Esophagus squamous epithelium (tissue), 5 donors: ENCODE measurements at regions not wholly inside any gene's neighbourhood (a gene's known extent, or its start where the extent isn't known, plus 50 kb on each side); places are given as distances from the start of the nearest gene placed in this dataset.

Experiments used
- DNase-seq: peaks from one replicate; lab custom pipeline; 2025; lab: John Stamatoyannopoulos, UW
- H3K27ac ChIP-seq, 4 donors: fragments of 200-600 bp; sonication (generic); one replicate each; pipeline ENCODE4 v1.5.1; 2016 to 2019; ENCODE audit warnings: mild to moderate bottlenecking in 1 of 4
- H3K27me3 ChIP-seq, 4 donors: fragments of 200-600 bp; sonication (generic); 1 replicate in 3 of 4; 2 replicates in 1 of 4; pipeline versions ENCODE4 v1.5.1 to v1.6.0; 2017 to 2021; ENCODE audit warnings: antibody characterized with exemption in 1 of 4
- H3K36me3 ChIP-seq, 3 donors: fragments of 200-600 bp; sonication (generic); one replicate each; pipeline ENCODE4 v1.5.1; 2016 to 2019
- H3K4me1 ChIP-seq, 3 donors: fragments of 200-600 bp; sonication (generic); one replicate each; pipeline ENCODE4 v1.5.1; 2017 to 2019
- H3K4me3 ChIP-seq, 4 donors: fragments of 200-600 bp; sonication (generic); 1 replicate in 3 of 4; 2 replicates in 1 of 4; pipeline ENCODE4 v1.5.1; 2016 to 2019; ENCODE audit warnings: mild to moderate bottlenecking in 2 of 4, moderate library complexity in 1 of 4
- H3K9me3 ChIP-seq, 3 donors: fragments of 200-600 bp; sonication (generic); one replicate each; pipeline ENCODE4 v1.5.1; 2016 to 2019
- POLR2A ChIP-seq, 4 donors: fragments of 450-650 bp; IDR thresholded peaks; one replicate each; pipeline ENCODE4 v1.6.1; 2017; ENCODE audit warnings: antibody characterized with exemption in 4 of 4, mild to moderate bottlenecking in 4 of 4, moderate library complexity in 3 of 4
- WGBS, 2 donors: methylation state at CpG; one replicate each; pipeline ENCODE4 v1.1.5; 2018; 5-methylcytosine and 5-hydroxymethylcytosine counted together
- intact Hi-C: fragments of 100-400 bp; cut with DNase I; formaldehyde crosslinking; loops from one replicate; pipeline ENCODE4 v1.15.0; 2022
- TF ChIP-seq, protein P1 (sequence below), 6 experiments: fragments of 450-650 bp in 4 of 6; fragments of 200-600 bp in 2 of 6; sonication (generic) in 2 of 6; IDR thresholded peaks; one replicate each; pipeline ENCODE4 v1.5.1; 2016 to 2019; ENCODE audit warnings: antibody characterized with exemption in 6 of 6, mild to moderate bottlenecking in 4 of 6, moderate library complexity in 4 of 6
- donor health status: DM: yes; HTN: yes; CAD: no.

DNA sequence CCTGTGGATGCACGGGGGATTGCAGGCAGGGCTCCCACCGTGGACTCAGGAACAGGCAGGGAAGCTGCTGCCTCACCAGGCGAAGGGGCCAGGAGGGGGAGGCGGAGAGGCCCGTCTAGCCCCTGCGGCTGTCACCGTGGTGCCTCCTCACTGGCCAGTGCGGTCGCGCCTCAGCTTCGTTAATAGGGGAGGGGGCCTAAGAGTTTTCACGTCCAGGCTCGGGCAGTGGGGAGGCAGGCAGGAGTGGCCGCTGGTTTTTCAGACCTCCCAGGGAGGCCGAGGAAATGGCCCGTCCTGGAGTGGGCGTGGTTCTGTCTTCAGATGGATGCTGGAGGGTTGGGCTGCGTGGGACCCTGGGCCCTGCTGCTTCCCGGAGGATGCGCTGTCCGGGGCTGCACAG is 91.1 kb upstream of the B3GAT1 start:
- no peaks in the 10 kb centered on the region for H3K9me3 ChIP-seq
- DNase-seq, result no peak
- 44 to 59% methylated on average over 9 to 19 of the region's 21 CpGs for WGBS, 2 donors
- intact Hi-C loops, result no loop called here
- H3K27me3 ChIP-seq, result peaks cover 0 to 23% (median 0%) of the 10 kb centered on the region in 4 donors
- H3K4me3 ChIP-seq, result no peak overlapping the region
- TF ChIP-seq, protein P1, sequence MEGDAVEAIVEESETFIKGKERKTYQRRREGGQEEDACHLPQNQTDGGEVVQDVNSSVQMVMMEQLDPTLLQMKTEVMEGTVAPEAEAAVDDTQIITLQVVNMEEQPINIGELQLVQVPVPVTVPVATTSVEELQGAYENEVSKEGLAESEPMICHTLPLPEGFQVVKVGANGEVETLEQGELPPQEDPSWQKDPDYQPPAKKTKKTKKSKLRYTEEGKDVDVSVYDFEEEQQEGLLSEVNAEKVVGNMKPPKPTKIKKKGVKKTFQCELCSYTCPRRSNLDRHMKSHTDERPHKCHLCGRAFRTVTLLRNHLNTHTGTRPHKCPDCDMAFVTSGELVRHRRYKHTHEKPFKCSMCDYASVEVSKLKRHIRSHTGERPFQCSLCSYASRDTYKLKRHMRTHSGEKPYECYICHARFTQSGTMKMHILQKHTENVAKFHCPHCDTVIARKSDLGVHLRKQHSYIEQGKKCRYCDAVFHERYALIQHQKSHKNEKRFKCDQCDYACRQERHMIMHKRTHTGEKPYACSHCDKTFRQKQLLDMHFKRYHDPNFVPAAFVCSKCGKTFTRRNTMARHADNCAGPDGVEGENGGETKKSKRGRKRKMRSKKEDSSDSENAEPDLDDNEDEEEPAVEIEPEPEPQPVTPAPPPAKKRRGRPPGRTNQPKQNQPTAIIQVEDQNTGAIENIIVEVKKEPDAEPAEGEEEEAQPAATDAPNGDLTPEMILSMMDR (IDR thresholded peaks at IDR 0.05), result no peak
- TF ChIP-seq POLR2A (IDR thresholded peaks at IDR 0.05), result no peak
- H3K4me1 ChIP-seq, result no peaks in the 10 kb centered on the region
- no peak overlapping the region for H3K27ac ChIP-seq
- H3K36me3 ChIP-seq, result no peaks in the 10 kb centered on the region

DNA sequence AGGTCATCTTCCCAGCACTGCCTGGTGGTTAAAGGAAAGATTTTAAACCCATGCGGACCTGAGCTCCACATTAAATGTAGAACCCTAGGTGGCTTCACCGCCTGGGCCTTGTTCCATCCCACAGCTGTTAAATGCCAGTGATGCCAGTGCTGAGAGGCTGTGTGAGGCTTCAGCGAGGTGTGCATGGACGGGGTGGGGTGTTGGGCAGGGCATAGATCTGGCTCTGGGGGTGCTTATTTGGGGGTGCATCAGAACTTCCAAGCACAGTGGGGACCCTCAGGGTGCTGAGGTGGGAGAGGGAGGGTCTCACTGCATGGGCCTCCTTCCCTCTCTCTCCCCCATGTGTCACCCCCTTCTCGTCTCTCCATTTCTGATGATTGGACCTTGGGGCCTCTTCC is 90.1 kb upstream of the B3GAT1 start:
- no peaks in the 10 kb centered on the region for H3K4me1 ChIP-seq
- H3K27me3 ChIP-seq, result peaks cover 0 to 23% (median 0%) of the 10 kb centered on the region in 4 donors
- intact Hi-C loops, result no loop called here
- H3K9me3 ChIP-seq, result no peaks in the 10 kb centered on the region
- no peak for TF ChIP-seq POLR2A (IDR thresholded peaks at IDR 0.05)
- TF ChIP-seq, protein P1 (IDR thresholded peaks at IDR 0.05), result no peak
- no peak for DNase-seq
- H3K27ac ChIP-seq, result no peak overlapping the region
- 56% methylated on average over 4 of the region's 5 CpGs; no CpG with 5 or more reads in 1 of the 2 donors for WGBS, 2 donors
- H3K36me3 ChIP-seq, result no peaks in the 10 kb centered on the region
- H3K4me3 ChIP-seq, result no peak overlapping the region

DNA sequence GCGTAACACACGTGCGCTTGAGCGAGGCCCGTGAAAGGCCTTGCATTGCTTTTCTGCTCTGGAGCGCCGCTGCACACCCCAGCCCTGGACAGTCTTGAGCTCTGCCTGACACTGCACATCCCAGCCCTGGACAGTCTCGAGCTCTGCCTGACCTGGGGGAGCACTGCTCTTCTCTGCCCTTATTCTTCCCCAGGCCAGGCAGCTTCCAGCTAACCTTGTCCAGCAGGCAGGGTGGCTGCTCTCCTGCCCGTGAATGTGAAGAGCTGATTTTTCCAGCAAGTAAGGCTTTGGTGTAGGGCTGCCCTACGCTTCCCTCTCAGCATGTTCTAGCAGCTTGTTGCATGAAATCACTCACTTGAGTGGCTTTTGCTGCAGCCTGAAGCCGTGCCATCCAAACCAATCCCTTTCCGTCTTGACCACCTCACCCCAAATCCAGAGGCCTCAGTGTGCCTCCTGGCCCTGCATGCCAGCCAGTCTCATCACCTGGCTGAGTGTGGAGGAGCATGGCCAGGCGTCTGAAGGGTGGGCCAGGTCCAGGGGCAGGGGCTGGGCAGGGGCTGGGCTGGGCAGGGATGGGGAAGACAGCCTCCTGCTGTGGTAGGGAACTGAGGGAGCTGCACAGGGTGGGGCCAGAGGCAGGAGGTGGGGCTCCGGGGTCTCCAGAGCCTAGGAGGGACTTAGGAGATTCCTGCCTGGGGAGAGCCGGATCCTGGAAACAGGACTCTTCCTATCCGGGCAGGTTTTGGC is 89.5 kb upstream of the B3GAT1 start:
- no peak for TF ChIP-seq POLR2A (IDR thresholded peaks at IDR 0.05)
- TF ChIP-seq, protein P1 (IDR thresholded peaks at IDR 0.05), result no peak
- WGBS, 2 donors, result 62 to 82% methylated on average over 9 to 12 of the region's 16 CpGs
- Histone ChIP-seq H3K27ac (no peak overlapping the region), H3K9me3 (no peaks in the 10 kb centered on the region), H3K36me3 (no peaks in the 10 kb centered on the region), H3K4me1 (no peaks in the 10 kb centered on the region), H3K4me3 (no peak overlapping the region), H3K27me3 (peaks cover 0 to 23% (median 0%) of the 10 kb centered on the region in 4 donors)
- intact Hi-C loops, result no loop called here
- DNase-seq, result no peak

DNA sequence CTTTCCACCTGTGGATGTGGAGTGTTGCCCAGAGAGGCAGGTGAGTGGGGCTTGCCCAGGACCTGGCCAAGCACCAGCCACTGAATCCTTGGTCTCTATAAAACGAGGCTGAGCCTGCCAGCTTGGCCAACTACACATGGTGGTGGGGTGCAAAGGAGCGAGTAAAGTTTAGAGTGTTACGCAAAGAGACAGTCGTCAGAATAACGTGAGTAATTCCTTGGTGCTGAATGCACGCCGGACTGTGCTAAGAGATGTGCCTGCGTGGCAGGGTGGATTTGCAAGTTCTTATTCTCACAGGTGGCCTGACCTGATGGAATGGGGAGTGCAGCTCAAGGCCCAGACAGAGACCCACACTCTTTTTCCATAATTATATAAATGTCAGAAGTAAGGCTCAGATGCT is 88.6 kb upstream of the B3GAT1 start:
- no peaks in the 10 kb centered on the region for H3K9me3 ChIP-seq
- TF ChIP-seq, protein P1 (IDR thresholded peaks at IDR 0.05), result no peak
- TF ChIP-seq POLR2A (IDR thresholded peaks at IDR 0.05), result no peak
- intact Hi-C loops, result no loop called here
- H3K27ac ChIP-seq, result no peak overlapping the region
- H3K27me3 ChIP-seq, result peaks cover 0 to 23% (median 0%) of the 10 kb centered on the region in 4 donors
- no peak overlapping the region for H3K4me3 ChIP-seq
- no peaks in the 10 kb centered on the region for H3K36me3 ChIP-seq
- DNase-seq, result no peak
- 78 to 83% methylated on average over 8 of the region's 8 CpGs for WGBS, 2 donors
- H3K4me1 ChIP-seq, result no peaks in the 10 kb centered on the region

DNA sequence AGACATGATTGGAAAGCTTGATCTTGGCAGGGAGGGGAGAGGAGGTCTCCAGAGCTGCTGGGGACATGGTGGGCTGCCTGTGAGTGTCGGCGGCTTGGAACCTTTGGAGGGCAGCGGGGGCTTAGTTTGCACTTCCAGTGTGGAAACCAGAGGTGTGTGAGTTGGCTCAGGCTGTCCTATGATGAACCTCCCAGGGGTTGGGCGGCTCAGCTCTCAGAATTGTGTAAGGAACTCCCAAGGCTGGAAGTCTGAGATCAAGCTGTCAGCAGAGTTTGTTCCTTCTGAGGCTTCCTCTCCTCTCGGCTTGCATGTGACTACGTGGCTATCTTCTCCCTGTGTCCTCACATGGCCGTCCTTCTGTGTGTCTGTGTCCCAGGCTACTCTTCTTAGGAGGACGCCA is 87.9 kb upstream of the B3GAT1 start:
- 64 to 85% methylated on average over 7 of the region's 8 CpGs for WGBS, 2 donors
- intact Hi-C loops, result no loop called here
- Histone ChIP-seq H3K9me3 (no peaks in the 10 kb centered on the region), H3K27me3 (peaks cover 0 to 23% (median 0%) of the 10 kb centered on the region in 4 donors), H3K4me3 (no peak overlapping the region), H3K36me3 (no peaks in the 10 kb centered on the region), H3K4me1 (no peaks in the 10 kb centered on the region), H3K27ac (no peak overlapping the region)
- no peak for TF ChIP-seq POLR2A (IDR thresholded peaks at IDR 0.05)
- TF ChIP-seq, protein P1 (IDR thresholded peaks at IDR 0.05), result no peak
- DNase-seq, result no peak
